NCI-H1092 treated with DMSO at 0.1 percent for 48 hours (cell line): ENCODE measurements at regions not wholly inside any gene's neighbourhood (a gene's known extent, or its start where the extent isn't known, plus 50 kb on each side); places are given as distances from the start of the nearest gene placed in this dataset.

Source experiments
- DNase-seq: peaks from one replicate; lab custom pipeline; 2025; lab: John Stamatoyannopoulos, UW

DNA sequence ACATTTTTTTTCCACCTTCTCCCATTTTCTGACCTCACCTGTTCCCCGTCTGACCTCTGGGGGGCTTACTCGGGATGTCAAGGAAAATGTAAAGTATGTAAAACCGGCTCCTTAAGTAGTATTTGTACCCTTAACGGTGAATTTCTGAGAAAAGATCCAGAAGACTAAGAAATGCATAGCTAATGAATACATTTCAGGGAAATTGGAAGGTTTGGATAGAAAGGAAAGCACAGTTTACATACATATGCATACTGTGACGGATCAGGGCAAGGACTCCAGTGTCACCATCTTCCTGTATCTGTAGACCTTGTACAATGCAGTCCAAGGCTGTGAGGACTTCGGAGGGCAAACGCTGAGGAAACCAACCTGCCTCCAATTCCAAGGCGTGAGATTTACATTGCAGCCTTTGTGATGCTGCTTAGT, 2185.9 kb upstream of the TENM3 start:
- DNase-seq, result peak; percentile 8

DNA sequence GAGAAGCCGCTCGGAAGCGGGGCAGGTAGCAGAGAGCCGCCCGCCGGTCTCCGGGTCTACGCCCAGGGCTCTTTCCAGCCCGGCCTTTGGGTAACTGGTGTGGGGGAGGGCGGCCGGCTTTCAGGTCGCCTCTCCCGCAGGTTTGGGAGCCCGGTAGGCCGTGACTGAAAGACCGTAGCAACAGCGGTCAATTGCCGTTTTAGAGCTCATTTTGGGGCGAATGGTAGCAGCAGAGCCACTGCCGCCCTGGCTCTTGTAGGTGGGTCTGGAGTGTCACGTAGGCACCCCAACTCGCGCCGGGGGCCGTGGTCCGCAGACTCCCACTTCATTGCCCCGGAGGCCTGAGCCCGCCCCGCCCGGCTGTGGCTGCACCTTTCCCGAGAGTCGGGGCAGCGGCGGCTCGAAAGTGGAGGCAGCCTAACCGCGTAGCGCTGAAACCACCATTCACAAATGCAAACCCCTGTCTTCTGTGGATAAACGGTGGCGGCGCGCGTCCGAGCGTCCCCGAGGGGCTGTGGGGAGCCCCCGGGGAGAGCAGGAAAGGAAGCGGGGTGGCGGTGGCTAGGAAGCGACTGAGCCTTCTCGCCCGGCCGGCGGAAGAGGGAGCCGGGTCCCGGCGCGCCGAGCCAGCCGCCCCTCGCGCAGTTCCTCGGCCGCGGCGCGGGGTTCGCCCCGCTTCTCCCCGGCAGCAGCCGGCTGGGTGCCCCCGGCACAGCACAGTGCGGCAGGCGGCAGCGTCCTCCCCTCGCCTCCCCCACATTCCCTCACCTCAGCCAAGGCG, 2185.1 kb upstream of the TENM3 start:
- DNase-seq, result peak; percentile 10

DNA sequence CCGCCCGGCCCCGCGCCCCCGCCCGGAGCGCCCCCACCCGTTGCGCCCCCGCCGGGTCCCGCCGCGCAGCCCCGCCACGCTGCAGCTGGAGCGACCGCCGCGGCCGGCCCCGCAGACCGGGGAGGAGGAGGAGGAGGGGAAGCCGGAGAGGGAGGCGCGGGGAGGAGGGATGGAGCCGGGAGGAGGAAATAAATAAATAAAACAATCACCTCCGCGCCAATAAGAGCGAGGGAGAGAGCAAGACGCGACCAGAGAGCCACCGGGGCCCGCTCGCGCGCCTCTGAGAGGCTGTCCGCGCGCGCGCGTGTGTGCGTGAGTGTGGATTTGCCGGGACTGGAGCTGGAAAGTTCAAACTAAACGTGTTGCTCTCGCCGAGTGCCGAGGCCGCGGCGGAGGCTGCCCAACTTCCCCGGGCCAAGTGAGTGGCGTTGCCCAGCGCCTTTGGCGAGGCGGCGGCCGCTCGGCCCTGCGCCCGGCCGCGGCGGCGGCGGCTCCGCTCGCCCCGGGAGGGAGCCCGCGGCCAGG, 2184.4 kb upstream of the TENM3 start:
- peak; percentile 20 for DNase-seq

DNA sequence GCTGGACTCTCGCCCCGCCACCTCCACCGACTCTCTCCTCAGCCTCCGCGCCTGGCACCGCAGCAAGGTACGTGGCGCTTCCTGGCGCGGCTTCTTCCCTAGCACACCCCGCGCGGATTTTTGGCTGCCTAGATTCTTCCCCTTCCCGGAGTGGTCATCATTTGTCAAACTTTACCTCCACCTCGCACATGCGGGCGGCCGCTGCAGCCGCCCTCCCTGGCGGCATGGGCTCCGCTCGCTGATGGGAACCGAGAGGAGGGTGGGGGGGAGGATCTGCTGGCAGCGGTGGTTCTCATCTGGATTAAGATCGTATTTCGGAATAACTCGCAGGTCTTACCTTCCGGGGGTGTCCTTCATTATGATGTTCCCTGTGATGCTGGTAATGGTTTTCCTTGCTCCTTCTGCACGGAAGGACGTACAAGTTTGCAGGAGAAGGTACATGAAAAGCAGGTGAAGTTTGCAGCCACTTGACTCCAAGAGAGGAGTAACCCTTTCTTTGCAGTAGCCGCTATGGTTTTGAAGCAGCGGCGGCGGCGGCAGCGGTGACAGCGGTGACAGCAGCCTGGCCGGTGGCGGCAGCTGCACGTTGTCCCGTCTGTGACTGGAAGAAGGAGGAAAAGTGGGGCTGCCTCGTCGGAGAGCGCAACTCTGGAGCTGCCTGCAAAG, 2183.9 kb upstream of the TENM3 start:
- DNase-seq, result no peak

DNA sequence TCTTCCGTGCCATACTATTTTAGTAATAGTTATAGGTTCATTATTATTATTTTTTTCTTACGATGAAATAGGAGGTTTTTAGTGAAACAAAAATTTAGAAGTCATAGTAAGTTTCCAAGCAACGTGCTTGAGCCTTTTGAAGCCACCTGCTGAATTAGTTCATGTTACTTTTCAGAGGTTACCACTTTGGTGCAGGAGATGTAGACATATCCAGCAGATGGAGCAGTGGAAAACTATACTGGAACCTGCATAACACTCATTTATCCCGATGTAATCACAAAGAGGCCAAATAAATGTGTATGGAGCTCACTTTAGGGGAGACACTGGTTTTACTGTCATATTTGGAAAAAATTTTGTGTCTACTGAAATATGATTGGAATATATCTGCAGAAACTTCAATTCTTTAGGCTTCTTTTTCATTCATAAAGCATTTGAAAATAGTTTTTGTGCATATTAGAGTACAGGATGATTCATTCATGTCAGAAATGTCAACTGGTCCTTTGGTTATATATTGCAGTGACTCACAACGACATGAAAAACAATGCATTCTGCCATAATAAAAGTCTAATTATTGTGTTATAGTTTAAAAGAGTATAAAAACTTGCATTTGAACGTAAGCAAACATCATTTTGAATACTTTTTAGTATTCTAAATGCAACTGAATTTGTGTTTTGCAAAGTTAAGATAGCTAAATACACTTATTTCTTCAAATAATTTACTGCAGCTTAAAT, 2182.9 kb upstream of the TENM3 start:
- DNase-seq, result peak; percentile 4

DNA sequence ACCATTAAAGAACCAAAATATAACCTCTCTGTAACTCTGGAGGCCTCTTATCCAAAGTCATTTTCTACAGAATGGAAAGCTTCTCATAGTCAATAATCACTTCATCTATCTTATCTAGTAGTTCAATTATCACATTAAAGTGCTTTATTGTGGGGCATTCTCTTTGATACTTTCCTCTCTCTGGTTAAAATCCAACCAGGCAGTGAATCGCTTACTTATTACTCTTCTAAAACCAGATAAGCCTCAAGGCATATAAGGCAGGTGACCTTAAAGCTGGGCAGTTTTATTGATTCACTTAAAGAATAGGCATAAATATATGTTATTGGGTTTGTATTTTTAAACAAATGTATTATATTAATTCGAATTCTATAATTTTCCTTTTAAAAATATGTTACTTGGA, 2162.1 kb upstream of the TENM3 start:
- DNase-seq, result no peak

DNA sequence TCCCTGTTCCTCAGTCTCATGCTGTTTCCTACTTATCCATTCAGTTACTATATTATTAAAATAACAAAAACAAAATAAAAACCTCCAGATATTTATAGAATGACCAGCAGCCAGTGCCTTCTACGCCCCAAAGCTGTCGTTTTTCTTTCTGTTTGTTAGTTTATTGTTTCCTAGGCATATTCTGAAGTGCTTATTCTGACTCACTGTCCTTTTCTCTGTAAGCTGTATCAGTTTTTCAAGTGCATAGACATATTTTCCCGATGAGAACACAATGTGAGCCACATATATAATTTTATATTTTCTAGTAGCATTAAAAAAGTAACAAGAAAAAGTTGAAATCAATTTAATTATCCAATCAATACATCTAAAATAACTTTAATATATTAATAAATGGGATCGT, 2158.6 kb upstream of the TENM3 start:
- DNase-seq, result no peak

DNA sequence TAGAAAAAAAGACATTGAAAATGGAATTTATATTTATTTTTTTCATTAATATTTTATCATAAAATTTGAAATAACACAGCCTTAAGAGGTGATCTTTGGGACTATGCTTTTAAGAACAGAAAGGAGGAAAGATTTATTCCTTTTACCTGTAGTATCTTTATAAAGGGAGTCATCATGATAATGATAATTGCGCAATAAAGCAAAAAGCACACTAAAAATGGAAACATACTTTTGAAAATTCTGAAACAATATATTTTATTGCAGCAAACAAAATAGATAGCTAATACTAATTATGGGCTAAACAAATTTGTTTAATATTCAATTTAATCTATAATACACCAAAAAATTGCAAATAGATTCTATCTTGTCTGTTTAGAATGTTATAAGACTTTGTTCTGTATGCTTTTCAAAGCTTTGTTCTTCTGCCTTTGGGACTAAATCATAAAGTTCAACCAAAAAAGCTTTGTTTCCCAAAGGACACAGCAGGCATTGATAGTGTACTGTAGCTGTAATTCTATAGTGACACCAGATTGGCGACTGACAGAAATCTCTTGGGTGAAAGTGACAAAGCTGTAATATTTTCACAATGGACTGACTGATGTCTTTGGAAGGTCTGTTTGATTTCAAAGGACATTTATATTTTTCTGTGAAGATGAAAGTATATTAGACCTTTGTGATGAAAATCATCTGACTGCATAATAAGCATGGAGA, 2156.6 kb upstream of the TENM3 start:
- no peak for DNase-seq

DNA sequence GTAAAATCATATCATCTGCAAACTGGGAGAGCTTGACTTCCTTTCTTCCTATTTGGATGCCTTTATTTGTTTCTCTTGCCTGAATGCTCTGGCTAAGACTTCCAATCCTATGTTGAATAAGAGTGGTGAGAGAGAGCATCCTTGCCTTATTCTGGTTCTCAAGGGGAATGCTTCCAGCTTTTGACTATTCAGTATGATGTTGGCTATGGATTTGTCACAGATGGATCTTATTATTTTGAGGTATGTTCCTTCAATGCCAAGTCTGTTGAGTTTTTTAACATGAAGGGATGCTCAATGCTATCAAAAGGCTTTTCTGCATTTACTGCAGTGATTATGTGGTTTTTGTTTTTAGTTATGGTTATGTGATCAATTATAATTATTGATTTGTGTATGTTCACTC, 2144.6 kb upstream of the TENM3 start:
- DNase-seq, result no peak

DNA sequence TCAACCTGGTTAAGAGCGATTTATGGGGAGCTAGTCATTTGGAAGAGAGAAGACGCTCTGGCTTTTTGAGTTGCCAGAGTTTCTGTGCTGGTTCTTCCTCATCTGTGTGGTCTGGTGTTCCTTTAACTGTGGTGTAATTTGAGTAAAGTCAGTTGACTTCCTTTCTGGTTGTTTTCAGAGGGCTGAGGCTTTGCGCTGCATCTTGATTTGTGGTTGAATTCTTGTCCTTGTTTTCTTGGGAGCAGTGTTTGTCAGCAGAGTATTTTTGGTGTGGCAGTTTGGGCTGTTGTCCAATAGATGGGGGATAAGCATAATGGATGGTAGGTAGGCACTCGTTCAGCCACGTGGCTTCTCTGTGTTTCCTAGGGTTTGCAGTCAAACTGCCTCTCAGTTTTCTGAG, 2143.2 kb upstream of the TENM3 start:
- DNase-seq, result no peak

DNA sequence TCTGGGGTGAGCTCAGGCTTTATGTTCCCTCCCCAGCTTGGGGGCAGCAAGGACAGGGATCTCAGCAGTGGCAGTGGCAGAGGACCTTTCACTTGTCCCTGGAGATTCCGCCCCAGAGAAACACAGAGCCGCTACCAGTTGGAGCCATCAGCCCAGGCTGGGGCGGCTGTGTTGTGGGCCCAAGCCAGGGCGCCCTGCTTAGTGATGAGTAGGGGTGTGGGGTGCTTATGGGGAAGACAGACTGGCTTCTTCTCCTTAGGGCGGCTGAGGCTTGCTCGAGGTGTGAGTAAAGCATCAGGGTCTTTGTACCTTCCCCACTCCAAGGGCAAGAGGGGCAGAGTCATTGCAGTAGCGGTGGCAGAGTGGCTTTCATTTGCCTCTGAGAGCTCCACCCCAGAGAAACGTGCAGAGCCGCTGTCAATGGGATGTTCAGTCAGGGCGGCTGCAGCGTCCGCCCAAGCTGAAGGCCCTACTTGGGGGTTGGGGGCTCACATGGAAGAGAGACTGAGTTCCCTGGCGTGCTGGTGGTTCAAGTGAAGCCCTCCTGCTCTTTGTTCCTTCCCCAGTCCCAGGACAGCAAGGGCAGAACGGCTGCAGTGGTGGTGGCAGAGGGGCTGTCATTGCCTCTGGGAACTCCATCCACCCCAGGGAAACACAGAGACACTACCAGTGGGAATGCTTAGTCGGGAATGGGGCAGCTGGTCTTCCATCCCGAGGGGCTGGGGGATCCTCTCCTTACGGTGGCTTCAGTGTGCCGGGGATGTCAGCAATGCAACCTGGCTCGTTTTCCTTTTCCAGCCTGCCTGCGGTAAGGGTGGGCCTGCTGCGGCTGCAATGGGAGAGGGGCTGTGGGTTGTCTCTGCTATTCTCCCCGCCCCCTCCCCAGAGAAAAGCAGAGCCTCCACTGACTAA, 2142.5 kb upstream of the TENM3 start:
- DNase-seq, result no peak

DNA sequence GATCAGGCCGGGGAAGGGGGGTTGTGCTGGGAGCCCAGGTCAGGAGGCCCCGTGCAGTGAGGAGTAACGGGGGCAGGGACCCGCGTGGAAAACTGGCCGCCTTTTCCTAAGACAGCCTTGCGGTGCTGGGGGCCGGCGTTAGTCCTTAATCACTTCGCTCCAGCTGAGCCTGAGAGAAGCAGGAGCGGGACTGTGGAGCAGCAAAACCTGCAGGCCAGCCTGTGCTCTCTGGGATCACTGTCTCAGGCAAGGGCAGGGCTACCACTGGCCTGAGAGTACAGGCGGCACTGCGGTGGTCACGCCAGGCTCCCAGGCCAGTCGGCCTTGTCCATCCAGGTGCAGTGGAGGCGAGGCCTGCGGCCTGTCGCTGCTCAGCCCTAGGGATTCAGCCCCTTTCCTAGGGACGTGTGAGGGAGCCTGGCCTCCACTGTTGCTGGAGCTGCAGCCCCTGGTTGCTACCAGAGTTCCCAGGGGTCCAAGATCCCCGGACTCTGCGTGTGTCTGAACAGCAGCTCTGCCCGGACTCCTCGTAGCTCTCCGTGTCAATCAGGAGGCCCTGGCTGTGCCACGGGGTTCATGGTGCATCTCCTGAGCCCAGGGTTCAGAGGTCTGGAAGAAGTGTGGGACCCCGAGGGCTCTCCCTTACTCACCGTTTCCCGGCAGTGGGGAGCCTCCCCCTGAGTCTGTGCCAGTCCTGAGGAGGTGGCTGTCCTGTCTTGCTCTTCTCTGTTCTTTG, 2141.7 kb upstream of the TENM3 start:
- no peak for DNase-seq

DNA sequence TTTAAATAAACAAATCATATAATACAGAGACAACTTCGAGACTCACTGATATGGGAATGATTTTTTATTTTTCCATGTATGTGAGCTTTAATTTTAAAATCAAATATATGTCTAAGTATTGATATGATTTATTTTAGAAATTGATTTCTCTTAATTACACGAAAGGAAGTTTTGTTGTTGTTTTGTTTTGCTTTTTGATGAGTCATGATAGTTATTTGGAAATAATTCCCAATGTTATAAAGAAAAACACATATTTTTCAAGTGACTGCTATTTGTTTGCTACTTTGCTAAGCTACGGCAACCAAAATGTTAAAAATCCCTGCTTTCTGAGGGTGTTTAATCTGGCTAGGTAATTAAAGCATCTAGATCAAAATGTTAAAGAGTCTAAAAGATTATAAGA, 2139.4 kb upstream of the TENM3 start:
- no peak for DNase-seq

DNA sequence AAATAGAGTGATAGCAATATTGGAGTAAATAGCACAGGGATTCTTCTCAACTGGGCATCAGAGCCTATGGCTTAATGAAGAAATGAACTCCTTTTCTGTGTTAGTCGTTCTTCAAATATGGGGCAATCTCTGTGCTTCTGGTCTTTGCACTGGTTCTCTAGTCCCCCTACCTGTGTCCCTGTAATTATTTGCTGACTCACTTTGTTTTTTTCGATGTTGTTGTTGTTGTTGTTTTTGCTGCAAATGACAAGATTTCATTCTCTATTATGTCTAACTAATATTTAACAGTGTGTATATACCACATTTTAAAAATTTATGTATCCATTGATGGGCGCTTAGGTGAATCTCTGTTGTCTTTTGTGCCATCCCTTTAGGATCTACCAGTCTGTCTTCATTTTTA, 2137.8 kb upstream of the TENM3 start:
- no peak for DNase-seq

DNA sequence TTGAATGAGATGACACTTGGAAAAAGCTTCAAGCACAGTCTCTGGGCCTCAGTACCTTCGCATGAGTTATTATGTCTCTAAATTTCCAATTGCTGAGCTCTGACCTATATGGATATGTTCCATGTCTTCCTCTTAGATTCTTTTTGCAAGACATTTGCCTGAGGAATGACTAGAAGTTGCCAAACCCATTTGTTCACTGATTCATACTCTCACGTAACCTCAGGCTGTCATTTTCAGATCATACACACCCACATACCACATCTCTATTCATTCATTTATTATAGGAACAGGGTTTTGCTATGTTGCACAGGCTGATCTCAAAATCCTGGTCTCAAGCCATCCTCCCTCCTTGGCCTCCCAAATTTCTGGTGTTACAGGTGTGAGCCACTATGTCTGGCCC, 2137.1 kb upstream of the TENM3 start:
- DNase-seq, result no peak

DNA sequence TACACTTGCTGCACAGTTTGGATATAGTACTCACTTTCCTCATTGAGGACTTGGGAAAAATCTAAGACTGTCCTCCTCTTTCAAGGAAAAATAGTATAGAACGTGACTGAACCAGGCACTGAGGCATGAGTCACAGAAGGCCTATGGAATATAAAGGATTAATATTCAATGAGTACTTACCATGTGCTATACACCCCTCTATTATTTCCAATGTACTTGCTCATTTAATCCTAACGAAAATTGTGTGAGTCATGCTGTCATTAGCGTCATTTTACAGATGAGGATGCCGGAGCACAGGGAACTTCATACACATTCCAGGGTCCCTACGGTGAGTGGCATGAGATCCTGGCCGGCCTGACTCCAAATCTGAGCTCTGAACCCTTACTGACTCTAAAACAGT, 2136.2 kb upstream of the TENM3 start:
- no peak for DNase-seq

DNA sequence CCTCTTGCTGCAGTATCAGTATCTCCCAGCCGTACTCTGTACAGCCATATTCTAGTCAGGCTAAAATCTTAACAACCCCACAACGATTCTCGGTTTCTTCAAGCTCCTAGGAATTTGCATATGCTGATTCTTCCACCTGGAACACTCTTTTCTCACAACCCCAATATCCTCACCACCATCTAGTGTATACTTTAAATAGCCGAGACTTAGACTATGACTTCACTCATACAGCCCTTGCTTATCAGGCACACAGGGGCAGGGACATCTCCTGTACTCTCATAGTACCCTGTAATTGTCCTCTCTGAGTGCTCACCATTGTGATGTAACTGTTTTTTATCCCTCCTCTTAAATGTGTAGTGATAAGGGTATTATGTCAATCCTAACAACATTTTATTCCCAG, 2126.4 kb upstream of the TENM3 start:
- DNase-seq, result no peak

DNA sequence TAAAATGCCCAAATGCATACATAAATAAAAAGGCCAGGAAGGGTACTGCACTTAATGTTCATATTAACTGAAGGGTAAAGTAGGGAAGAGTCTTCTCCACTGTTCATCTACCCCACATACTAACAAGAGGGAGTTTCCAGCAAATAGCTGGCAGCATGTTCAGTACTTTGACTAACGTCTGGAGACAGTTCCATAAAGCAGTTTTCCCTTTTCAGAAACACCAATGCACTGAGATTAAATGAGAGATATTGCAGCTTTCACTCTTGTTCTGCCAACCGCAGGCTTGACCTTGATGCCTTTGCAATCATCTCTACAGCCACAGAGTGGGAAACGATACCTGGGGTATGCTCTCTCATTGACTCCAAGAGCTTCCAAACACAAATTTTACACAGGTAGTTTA, 2123.1 kb upstream of the TENM3 start:
- no peak for DNase-seq

DNA sequence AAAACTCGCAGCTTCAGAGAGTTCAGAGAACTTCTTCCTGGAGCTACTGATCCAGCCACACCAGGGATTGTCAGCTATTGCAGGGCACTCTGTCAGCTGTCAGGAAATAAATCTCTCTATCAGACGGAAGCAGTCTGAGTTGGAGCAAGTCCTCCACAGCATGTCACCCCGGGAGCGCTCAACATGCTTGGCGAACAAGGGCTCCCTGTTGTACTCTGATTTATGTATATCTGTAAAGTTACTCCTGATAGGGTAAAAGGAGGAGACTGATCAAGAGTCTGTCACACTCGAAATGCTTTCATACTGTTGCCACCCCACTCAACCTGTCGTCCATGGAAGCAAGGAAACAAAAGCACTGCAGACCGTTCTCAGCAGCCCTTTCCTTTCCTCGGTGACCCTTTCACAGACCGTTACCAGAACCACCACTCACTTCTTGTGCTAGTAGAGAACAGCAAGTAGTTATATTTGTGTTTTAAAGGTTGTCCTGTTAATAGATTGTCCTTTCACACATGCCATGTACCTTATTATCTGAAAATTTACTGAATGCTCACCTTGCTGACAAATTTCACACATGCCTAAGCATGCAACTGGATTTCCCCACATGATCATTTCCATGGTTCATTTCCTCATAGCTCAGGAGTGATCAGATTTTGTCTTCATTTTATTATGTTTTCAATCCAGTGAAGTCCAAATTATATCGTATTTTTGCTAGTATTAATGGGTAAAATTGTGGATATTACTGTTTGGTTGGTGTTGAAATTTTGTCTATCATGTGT, 2108.9 kb upstream of the TENM3 start:
- no peak for DNase-seq

DNA sequence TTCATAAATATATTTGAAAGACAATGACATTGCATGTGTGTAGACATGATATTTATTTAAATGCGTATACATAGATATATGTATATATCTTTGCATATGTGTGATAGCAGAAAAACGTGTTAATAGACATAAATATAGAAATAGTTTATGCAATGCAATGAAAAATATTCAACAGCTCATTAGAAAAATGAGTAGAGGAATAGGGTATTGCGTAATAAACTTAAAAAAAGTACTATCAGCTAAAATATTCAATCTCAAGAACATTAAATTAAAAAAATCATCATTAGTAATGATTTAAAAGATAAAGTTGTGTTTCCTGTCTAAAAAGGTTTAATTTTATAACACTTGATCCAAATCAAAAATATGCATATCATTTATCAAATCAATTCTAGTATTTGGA, 2101.5 kb upstream of the TENM3 start:
- DNase-seq, result no peak
